Subcutaneous abdominal adipose tissue (tissue), 5 donors: ENCODE measurements at regions not wholly inside any gene's neighbourhood (a gene's known extent, or its start where the extent isn't known, plus 50 kb on each side); places are given as distances from the start of the nearest gene placed in this dataset.
"Not testable (repeated sequence)": the region's sequence is repeated elsewhere in the genome, so short reads cannot be mapped to it uniquely, and the experiment has no call there.

Experiments used
- H3K27ac ChIP-seq: one replicate; pipeline ENCODE4 v1.7.0; 2013; ENCODE audit warnings: low read depth, mild to moderate bottlenecking, inconsistent platforms, low read length, moderate library complexity
- H3K27me3 ChIP-seq, 5 donors: one replicate each; pipeline ENCODE4 v1.7.0; 2013; ENCODE audit warnings: low read length in 5 of 5, inconsistent platforms in 1 of 5; ENCODE audit not compliant: control insufficient read depth in 5 of 5, insufficient read depth in 4 of 5
- H3K36me3 ChIP-seq, 5 donors: one replicate each; pipeline ENCODE4 v1.7.0; 2013; ENCODE audit warnings: low read length in 5 of 5; ENCODE audit not compliant: control insufficient read depth in 5 of 5, insufficient read depth in 5 of 5
- H3K4me1 ChIP-seq, 5 donors: one replicate each; pipeline ENCODE4 v1.7.0; 2013; ENCODE audit warnings: low read length in 5 of 5, mild to moderate bottlenecking in 3 of 5, moderate library complexity in 1 of 5; ENCODE audit not compliant: control insufficient read depth in 5 of 5, insufficient read depth in 5 of 5
- H3K4me3 ChIP-seq, 5 donors: one replicate each; pipeline ENCODE4 v1.7.0; 2013; ENCODE audit warnings: low read length in 5 of 5, low read depth in 1 of 5
- H3K9ac ChIP-seq, 5 donors: one replicate each; pipeline ENCODE4 v1.7.0; 2013; ENCODE audit warnings: low read length in 5 of 5, mild to moderate bottlenecking in 4 of 5, moderate library complexity in 3 of 5
- H3K9me3 ChIP-seq, 5 donors: one replicate each; pipeline ENCODE4 v1.7.0; 2013; ENCODE audit warnings: low read length in 5 of 5; ENCODE audit not compliant: control insufficient read depth in 5 of 5
- donor health status: healthy.
- donor health status: healthy.
- donor health status: healthy.
- donor health status: healthy.
- donor health status: healthy.

DNA sequence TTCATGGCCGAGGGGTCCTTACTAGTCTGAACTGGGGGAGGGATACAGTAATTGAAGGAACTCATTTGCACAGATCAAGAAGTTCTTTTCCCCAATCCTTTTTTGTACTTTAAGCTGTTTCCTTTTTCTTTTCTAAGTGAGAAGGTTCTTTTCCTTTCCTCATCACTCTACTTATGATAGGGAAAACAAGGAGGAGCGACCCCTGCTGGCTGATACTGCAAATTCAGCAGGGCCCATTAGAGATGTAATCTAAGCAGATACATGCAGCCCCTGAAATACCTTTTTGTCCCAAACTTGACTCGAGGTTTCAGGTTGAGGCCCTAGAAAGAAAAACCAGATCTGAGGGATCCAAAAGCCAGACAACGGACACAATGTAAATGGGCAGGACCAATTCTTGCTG, 305.5 kb downstream of the DNAJB9 start:
- no peaks in the 10 kb centered on the region for H3K36me3 ChIP-seq
- H3K9ac ChIP-seq: no peak overlapping the region
- H3K4me3 ChIP-seq: no peak overlapping the region
- no peaks in the 10 kb centered on the region for H3K27me3 ChIP-seq
- H3K4me1 ChIP-seq: no peaks in the 10 kb centered on the region
- H3K9me3 ChIP-seq: peaks cover 0 to 21% (median 19%) of the 10 kb centered on the region in 5 donors
- no peak overlapping the region for H3K27ac ChIP-seq

DNA sequence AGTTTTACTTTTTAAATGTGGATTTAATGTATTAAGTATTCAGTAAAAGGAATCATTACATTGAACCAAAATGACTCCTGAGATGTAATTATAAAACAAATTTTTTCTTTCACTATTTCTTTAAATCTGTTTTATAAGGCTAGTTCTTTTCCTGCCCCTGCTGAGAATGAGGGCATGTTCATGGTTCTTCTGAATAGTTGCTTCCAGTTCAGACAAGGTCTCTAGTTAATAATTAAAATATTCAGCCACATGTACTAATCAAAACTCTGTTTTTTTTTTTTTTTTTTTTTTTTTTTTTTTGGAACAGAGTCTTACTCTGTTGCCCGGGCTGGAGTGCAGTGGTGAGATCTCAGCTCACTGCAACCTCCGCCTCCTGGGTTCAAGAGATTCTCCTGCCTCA, 321.2 kb downstream of the DNAJB9 start:
- no peak overlapping the region for H3K27ac ChIP-seq
- no peaks in the 10 kb centered on the region for H3K27me3 ChIP-seq
- H3K4me1 ChIP-seq: no peaks in the 10 kb centered on the region
- no peak overlapping the region for H3K9ac ChIP-seq
- H3K9me3 ChIP-seq: peaks cover 0 to 7% (median 2%) of the 10 kb centered on the region in 5 donors
- H3K4me3 ChIP-seq: no peak overlapping the region
- H3K36me3 ChIP-seq: no peaks in the 10 kb centered on the region

DNA sequence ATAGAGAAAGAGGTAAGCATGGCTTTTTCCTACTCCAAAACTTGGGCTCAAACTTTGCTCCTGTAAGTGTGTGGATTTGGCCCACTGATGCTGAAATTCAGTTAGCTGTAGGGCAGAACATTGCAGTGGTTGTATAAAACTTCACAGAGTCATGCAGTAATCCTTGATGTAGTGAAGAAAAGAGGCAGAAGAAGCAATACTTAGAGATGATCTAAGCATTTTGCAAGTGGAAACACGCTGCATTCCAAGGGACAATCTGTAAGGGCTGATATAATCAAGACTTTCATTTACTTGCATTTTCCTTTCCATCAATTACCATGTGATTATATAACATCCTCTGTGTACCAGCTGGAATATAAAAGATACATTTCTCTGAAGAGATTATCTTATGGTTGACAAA, 338.8 kb downstream of the DNAJB9 start:
- Histone ChIP-seq H3K9me3 (no peaks in the 10 kb centered on the region), H3K9ac (no peak overlapping the region), H3K27me3 (no peaks in the 10 kb centered on the region), H3K36me3 (no peaks in the 10 kb centered on the region), H3K4me1 (no peaks in the 10 kb centered on the region), H3K4me3 (no peak overlapping the region), H3K27ac (no peak overlapping the region)

DNA sequence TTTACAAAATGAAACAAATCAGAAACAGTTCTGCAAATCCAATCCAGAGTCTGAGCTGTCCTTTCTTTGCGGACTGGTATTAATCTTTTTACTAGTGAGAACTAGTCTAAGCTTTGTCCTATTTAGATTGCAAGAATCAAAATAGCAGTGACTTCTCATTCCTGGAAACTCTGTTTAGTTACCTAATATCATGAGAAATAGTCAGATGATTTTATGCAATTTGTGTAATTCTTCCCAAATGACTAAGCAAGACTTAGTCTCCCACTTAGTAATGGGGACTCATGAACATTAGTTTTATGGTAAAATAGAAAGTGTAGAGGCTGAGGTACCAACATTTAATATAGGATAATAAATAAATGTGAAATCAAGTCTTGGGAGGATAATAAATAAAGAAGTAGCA, 341.3 kb downstream of the DNAJB9 start:
- no peaks in the 10 kb centered on the region for H3K36me3 ChIP-seq
- H3K9ac ChIP-seq: no peak overlapping the region
- H3K27me3 ChIP-seq: no peaks in the 10 kb centered on the region
- H3K4me1 ChIP-seq: no peaks in the 10 kb centered on the region
- H3K9me3 ChIP-seq: peaks cover 0 to 10% (median 2%) of the 10 kb centered on the region in 5 donors
- no peak overlapping the region for H3K4me3 ChIP-seq
- H3K27ac ChIP-seq: no peak overlapping the region

DNA sequence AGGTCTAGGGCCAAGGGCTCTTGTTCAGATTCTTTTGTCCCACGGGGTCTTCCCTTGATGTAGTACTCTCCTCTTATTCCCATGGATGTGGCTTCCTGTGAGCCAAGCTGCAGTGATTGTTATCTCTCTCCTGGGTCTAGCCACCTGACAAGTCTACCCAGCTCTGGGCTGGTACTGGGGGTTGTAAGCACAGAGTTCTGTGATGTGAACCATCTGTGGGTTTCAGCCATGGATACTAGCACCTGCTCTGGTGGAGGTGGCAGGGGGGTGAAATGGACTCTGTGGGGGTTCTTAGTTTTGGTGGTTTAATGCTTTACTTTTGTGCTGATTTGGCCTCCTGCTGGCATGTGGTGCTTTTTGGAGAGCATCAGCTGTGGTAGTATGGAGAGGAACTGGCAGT, 350.8 kb downstream of the DNAJB9 start:
- Histone ChIP-seq H3K9me3 (peaks cover under 1 to 14% (median 9%) of the 10 kb centered on the region in 5 donors), H3K36me3 (no peaks in the 10 kb centered on the region), H3K4me1 (no peaks in the 10 kb centered on the region), H3K27ac (no peak overlapping the region), H3K9ac (no peak overlapping the region), H3K27me3 (no peaks in the 10 kb centered on the region), H3K4me3 (no peak overlapping the region)

DNA sequence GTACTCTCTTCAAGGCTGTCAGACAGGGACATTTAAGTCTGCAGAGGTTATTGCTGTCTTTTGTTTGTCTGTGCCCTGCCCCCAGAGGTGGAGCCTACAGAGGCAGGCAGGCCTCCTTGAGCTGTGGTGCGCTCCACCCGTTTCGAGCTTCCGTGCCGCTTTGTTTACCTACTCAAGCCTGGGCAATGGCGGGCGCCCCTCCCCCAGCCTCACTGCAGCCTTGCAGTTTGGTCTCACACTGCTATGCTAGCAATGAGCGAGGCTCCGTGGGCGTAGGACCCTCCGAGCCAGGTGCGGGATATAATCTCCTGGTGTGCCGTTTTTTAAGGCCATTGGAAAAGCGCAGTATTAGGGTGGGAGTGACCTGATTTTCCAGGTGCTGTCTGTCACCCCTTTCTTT, 373.4 kb downstream of the DNAJB9 start:
- not testable (repeated sequence) for H3K4me3 ChIP-seq, H3K36me3 ChIP-seq, H3K9ac ChIP-seq

DNA sequence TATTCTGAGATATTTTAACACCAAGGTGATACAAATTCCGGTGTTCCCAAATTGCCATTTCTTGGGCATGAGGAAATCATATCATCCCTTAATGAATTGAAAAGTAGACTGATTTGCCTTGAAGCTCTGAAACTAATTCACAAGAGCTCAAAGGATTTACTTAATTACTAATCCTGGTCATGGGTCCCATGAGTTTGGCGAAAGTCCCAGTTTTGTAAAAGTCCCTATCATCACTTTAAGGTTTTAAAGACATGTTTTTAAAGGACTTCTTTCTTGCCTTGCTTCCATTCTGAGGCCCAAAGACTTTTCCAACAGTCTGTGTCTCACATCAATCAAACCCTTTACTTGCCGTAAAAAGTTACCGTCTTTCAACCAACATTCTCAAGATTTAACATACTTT, 377.9 kb downstream of the DNAJB9 start:
- Histone ChIP-seq H3K4me3 (no peak overlapping the region), H3K4me1 (no peaks in the 10 kb centered on the region)

More for the DNA sequence above, 373.4 kb downstream of the DNAJB9 start:
- H3K27me3 ChIP-seq, H3K4me1 ChIP-seq, H3K27ac ChIP-seq, H3K9me3 ChIP-seq: not testable (repeated sequence)

DNA sequence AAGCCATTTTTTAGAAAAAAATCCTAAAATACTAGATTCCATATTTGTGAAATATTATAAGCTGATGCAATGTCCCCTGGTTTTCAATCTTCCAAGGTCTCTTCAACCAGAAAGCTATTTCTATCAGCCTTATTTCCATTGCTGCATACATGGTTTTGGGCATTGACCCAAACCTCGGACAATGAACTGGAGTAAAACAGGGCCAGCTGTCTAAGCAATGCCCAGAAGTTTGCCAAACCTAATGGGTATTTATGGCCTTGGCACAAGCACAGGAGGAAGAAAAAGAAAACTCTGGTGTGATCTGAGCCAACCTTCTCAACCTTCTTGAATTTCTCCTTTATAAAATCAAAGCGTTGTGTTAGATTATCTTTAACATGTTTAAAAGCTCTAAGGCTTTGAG, 402.3 kb downstream of the DNAJB9 start:
- no peak overlapping the region for H3K9ac ChIP-seq
- no peak overlapping the region for H3K27ac ChIP-seq
- H3K9me3 ChIP-seq: no peaks in the 10 kb centered on the region
- H3K36me3 ChIP-seq: no peaks in the 10 kb centered on the region
- no peaks in the 10 kb centered on the region for H3K27me3 ChIP-seq
- no peaks in the 10 kb centered on the region for H3K4me1 ChIP-seq
- no peak overlapping the region for H3K4me3 ChIP-seq

More for the DNA sequence above, 377.9 kb downstream of the DNAJB9 start:
- H3K27ac ChIP-seq: no peak overlapping the region
- peaks cover 0 to 3% (median 0%) of the 10 kb centered on the region in 5 donors for H3K9me3 ChIP-seq
- H3K27me3 ChIP-seq: no peaks in the 10 kb centered on the region
- H3K36me3 ChIP-seq: no peaks in the 10 kb centered on the region
- H3K9ac ChIP-seq: no peak overlapping the region

DNA sequence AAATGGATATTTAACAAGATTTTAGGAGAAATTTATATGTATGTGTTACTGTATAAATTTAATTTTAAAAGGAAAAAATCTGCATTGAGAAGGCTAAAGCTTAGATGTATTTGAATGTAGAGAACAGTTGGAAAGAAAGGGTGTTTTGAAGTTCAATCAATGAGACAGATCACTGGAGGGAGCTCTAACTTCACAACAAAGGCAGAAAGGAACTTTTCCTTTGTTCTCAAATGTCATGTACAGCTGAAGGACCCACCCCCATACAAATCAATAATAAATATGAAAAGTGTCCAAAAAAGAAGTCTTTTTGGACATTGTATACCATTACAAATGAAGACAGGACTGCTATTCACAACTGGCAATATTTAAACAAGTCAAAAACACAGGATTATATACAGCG, 403.4 kb downstream of the DNAJB9 start:
- H3K9ac ChIP-seq: no peak overlapping the region
- H3K27me3 ChIP-seq: no peaks in the 10 kb centered on the region
- no peaks in the 10 kb centered on the region for H3K9me3 ChIP-seq
- H3K36me3 ChIP-seq: no peaks in the 10 kb centered on the region
- no peak overlapping the region for H3K4me3 ChIP-seq
- H3K27ac ChIP-seq: no peak overlapping the region
- H3K4me1 ChIP-seq: no peaks in the 10 kb centered on the region

DNA sequence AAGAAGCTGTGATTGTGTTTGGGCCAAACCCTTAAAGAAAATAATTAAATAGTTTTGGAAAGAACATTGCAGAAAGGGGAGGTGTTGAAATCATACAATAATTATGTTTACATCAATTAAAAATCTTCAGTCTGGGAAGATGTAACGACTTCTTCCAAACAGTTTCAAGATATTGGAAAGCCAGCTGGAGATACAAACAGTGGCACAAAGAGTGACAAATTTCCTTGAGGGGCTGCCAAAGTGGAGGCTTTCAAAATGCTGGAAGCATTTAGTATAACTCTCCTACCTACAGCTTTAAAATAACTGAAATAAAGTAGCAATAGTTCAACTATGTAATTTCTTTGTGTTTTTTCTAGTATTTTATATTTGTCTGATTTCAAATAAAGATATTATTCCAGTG, 405.0 kb downstream of the DNAJB9 start:
- no peaks in the 10 kb centered on the region for H3K36me3 ChIP-seq
- no peak overlapping the region for H3K4me3 ChIP-seq
- H3K9me3 ChIP-seq: no peaks in the 10 kb centered on the region
- H3K4me1 ChIP-seq: no peaks in the 10 kb centered on the region
- no peaks in the 10 kb centered on the region for H3K27me3 ChIP-seq
- H3K9ac ChIP-seq: no peak overlapping the region
- H3K27ac ChIP-seq: no peak overlapping the region

DNA sequence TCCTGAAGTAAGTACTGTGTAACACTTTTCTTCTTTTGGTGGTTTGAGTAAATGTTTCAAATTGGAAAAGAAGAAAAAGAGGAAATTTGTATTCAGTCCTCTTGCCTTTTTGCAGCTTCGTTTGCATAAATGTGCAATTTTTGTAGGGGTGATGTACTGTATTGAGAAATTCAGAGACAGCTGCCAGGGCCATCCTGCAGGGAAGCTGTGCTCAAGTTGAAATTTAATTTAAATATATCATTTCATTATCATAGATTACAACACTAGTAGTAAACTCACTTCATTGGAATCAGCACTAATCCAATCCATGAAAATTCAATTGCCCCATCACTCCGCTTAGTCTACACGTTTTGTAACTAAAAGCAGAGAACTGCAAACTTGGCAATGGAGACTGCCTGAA, 415.4 kb downstream of the DNAJB9 start:
- Histone ChIP-seq H3K4me3 (no peak overlapping the region), H3K4me1 (no peaks in the 10 kb centered on the region), H3K9ac (no peak overlapping the region), H3K36me3 (no peaks in the 10 kb centered on the region), H3K27me3 (no peaks in the 10 kb centered on the region), H3K27ac (no peak overlapping the region), H3K9me3 (no peaks in the 10 kb centered on the region)
